ENCODE measurements at regions not wholly inside any gene's neighbourhood (a gene's known extent, or its start where the extent isn't known, plus 50 kb on each side); places are given as distances from the start of the nearest gene placed in this dataset.
A peak's percentile ranks its signal among the peaks of the same experiment; 100 is the strongest.

DNA sequence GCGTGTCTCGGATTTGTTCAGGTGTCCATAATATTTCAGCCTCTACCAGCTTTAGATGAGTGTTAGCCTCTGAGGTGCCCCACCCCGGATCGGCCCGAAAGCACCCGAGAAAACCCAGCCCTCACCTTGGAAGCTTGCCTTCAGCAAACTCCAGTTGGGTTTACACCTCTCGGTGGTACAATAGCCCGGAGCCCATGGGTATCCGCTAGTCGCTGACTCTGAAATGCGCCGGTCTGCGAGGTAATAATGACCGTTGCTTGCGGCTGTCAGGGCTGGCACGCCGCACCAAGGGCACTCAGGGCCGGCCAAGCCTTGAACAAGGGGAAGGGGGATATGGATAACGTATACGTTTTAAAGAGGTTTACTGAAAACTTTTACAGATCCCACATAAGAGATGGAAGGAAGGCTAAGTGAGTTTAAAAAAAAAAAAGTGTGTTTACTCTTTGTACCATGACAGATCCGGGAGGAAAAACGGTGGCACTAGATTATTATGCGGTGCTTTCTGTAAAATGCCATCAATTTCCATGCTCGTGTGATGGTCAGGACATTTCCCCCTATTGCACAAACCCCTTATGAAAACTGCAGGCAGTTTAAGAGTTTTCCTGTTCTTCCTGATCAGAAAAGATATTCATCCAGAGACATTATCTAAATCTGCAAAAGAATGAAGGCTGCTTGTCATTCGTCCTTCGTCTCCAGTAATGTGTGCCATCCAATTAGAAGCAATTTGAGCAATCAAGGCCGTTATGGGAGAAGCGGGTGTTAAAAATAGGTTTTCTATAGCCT lies 124.2 kb downstream of the TMEM161B start:
- no peak for ATAC-seq

DNA sequence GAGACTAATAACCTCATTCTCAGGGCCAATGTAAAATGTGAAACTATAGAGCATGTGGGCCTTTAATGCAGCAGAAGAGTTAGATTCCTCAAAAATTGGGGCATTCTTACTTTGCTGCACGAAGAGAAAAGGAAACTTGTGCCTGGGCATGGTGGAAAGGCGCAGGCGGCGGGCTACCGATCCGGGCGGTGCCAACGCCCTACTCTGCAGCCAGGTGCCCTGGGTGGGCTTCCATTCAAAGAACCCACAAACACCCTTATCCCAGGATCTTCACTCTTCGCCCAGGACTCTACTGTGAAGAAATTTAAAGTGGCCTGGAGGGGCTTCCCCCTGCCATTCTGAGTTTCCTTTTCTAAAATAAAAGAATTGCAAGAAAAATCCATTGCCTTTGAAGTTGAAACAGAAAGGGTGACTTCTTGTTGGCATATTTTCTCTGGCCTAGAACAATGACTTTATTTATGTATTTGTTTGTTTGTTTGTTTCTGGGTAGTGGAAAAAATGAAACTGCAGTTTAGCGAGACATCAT lies 124.9 kb downstream of the TMEM161B start:
- ATAC-seq (no peak), DNase-seq (ENCODE audit: missing footprints) (no peak)
- intact Hi-C loops (cut with DNase I) = loop anchor here (2.0 to 10.0 kb wide), 4 partner anchors 124 to 537 kb away; partner anchors contain the start of gene TMEM161B

More for the DNA sequence above, 124.2 kb downstream of the TMEM161B start:
- no peak for DNase-seq (ENCODE audit: missing footprints)
- intact Hi-C loops (cut with DNase I) = loop anchor here (5.0 to 10.0 kb wide), 3 partner anchors 123 to 360 kb away; partner anchors contain the start of gene TMEM161B

DNA sequence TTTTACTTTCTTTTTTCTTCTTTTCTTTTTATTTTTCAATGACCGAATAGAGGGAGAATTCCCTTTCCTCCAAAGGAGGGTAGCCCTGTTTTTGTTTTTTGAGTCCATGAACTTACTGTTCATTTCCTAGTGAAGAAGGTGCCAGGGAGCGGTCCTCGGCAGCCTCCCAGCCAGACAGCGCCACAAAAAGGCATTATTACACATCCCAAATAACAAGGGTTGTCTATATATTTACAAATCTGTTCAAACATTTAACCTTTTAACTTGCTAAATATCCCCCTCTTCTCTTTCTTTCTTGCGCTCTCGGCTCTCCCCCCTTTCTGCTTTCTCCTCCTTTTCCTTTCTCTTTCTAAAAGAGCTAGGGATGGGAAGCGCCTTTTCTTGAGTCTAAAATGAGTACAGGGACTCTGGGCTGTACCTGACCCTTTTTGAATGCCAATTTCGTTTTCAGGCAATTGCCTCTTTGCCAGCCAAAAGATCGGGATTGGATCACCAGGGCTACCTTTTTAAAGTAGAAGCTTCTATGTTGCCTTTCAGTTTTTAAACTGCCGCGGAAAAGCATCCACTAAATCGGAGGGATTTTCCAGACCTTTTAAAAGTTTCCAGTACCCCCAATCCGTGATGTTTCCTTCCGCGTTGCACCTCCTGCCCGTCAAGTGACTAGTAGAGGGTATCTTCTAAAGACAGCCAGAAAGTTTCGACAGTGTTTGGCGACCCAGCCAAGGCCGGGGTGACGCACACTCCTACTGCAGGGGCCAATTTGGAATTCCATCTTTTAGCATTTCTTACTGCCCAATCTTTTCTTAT lies 125.6 kb downstream of the TMEM161B start:
- intact Hi-C loops (cut with DNase I) = loop anchor here (2.0 to 10.0 kb wide), 4 partner anchors 124 to 538 kb away; partner anchors contain the start of gene TMEM161B
- ATAC-seq (no peak), DNase-seq (ENCODE audit: missing footprints) (no peak)

DNA sequence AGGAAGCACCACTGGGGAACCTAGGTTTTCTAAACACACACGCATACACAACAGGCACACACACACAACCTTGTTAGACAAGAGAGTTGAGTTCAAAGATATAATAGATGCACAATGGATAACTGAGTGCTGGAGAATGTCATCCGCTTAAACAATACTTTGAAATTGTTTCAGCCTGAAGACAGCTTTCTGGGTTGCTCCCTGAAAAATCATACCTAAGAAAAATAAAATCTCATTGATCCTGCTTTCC lies 126.1 kb downstream of the TMEM161B start:
- intact Hi-C loops (cut with DNase I) = loop anchor here (2.0 to 10.0 kb wide), 4 partner anchors 125 to 538 kb away; partner anchors contain the start of gene TMEM161B
- DNase-seq (ENCODE audit: missing footprints) (no peak), ATAC-seq (no peak)

DNA sequence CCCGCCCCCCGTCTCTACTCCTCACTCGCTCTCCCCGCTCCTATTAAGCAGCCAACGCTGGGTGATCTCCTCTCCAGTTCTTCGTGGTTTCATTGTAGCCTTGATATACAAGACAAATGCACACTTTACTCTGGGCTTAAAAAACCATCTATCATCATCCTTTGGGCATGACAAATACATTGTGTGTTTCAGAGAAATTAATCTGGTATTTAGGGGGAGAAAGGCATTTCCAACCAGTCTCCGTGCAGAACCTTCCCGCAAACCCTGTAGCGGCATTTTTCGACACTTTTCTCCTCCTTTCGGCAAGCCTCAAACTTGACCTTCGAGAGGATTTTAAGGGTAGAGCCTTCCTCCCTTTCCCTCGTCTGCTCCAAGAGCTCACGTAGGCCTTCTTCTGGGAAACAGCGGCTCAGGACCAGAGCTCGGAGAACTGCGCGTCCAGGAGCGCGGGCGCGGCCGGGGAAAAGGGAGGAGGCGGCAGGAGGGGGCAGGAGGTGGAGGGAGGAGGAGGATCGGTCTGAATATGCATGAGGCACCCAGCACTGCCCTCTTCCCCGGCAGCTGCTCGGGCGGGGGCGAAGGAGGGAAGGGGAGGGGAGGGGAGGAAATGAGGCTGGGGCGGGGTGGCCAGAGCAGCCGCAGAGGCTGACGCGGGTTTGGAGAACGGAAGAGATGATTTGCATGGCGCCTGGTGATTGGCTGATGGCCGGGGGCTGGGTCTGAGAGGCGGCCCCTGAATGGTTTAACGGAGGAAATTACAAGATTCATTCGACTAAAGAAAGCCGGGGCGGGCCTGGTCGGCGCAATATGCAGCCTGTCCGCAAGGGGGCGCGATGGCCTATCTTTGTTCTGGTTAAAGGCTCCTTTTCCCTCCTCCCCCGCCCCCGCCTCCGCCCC lies 127.5 kb downstream of the TMEM161B start:
- ATAC-seq (peak; percentile 98), DNase-seq (ENCODE audit: missing footprints) (peak; percentile 95)
- intact Hi-C loops (cut with DNase I) = loop anchor here (5.0 to 10.0 kb wide), 3 partner anchors 126 to 356 kb away; partner anchors contain the start of gene TMEM161B

DNA sequence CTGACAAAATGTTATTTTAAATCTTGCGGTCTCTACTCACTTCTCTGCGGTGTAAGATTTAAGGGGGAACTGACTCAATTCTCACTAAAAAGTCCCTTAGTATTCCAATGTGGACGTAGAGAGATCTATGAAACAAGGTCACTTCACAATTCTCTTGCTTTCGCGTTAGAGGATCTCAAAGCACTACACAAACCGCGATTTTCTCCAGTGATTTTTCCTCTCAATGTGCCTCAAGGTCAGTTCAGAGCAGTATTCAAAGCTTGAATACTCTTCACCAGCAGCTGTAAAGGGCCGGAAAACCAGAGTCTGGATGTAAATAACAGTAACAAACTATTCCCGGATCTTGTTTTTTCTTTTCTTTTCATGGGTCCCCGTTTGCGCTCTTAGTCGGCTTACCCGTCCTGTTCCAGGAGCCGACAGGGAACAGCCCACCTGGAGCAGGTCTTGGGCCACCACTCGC lies 128.2 kb downstream of the TMEM161B start:
- ATAC-seq (no peak), DNase-seq (ENCODE audit: missing footprints) (no peak)
- intact Hi-C loops (cut with DNase I) = loop anchor here (5.0 to 10.0 kb wide), 3 partner anchors 127 to 356 kb away; partner anchors contain the start of gene TMEM161B

DNA sequence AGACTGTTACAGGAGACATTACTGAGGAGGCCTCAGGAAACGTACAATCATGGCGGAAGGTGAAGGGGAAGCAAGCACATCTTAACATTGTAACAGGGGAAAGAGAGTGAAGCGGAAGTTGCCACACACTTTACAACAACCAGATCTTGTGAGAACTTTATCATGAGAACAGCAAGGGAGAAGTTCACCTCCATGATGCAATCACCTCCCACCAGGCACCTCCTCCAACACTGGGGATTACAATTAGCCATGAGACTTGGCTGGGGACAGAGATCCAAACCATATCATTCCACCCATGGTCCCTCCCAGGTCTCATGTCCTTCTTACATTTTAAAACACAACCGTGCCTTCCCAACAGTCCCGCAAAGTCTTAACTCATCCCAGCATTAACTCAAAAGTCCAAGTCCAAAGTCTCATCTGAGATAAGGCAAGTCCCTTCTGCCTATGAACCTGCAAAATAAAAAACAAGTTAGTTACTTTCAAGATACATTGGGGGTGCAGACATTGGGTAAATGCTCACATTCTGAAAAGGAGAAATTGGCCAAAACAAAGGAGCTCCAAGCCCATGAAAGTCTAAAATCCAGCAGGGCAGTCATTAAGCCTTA lies 138.3 kb downstream of the TMEM161B start:
- DNase-seq (ENCODE audit: missing footprints) (no peak), ATAC-seq (no peak)
- intact Hi-C loops (cut with DNase I) = no loop called here

DNA sequence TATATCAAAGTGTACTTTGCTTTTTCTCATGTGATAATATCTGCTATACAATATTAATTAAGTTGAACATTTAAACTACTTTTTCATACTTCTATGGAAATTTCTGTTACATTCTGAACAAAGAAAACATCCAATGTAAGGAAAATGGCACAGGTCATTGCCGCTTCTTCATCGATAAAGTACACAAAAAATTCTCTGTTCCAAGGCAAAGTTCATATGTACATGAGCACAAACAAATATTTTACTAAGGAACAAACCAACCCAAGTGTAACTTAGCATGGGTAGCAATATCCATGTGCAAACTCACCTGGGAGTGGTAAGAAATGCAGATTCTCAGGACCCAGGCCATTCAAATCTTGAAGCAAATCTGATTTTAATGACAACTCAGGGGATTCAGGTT lies 139.8 kb downstream of the TMEM161B start:
- intact Hi-C loops (cut with DNase I) = no loop called here
- DNase-seq (ENCODE audit: missing footprints) = no peak
- no peak for ATAC-seq

DNA sequence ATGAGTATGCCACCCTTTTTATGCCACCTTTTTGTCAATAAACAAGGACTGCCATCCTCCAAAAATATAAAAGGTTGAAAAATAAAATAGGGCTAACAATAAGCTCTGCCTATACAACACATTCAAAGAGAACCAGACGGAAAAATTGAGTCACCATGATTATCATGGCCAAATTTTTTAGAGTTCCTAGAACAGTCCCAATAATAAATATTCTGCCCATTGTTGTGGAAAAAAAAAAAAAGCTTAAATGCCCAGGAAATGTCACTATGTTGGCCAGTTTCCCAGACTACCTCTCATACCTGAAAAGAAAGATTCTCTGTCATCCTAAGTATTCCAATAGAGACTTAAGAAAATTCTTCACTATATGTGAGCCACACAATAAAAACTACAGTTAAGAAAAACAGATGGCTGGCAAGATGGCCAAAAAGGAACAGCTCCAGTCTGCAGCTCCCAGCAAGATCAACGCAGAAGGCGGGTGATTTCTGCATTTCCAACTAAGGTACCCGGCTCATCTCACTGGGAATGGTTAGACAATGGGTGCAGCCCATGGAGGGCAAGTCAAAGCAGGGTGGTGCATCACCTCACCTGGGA lies 149.0 kb downstream of the TMEM161B start:
- intact Hi-C loops (cut with DNase I) = no loop called here
- DNase-seq (ENCODE audit: missing footprints) (no peak), ATAC-seq (no peak)

DNA sequence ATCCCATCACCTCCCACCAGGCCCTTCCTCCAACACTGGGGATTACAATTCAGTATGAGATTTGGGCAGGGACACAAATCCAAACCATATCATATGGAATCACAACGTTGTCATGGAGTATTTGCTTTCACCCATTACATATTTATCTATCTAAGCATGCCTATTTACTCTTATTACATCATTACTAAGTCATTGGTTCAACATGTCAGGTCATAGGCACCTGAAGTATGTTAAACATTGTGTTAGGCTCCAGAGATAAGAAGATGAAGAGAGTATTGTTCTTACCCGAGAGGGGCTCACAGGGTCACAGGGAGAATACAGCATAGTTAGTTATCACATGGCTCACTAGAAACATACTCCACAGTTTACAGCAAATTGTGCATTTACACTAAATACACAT lies 150.5 kb downstream of the TMEM161B start:
- no peak for ATAC-seq
- intact Hi-C loops (cut with DNase I) = no loop called here
- no peak for DNase-seq (ENCODE audit: missing footprints)

DNA sequence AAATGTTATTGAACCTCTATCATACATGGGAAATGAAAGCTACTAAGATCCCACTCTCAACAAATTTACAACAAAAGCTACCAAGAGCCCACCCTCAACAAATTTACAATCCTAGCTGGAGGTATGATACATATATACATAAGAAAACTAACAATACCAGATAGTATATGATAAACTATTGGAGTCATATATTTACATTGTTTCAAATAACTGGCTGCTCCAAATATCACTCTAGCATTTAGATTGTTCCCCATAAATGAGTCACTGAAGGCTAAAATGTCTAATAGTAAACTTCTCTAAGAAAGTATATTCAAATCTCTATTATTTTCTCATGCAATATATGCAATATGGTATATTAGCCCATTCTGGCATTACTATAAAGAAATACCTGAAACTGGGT lies 151.1 kb downstream of the TMEM161B start:
- DNase-seq (ENCODE audit: missing footprints) = no peak
- ATAC-seq = no peak
- intact Hi-C loops (cut with DNase I) = no loop called here

DNA sequence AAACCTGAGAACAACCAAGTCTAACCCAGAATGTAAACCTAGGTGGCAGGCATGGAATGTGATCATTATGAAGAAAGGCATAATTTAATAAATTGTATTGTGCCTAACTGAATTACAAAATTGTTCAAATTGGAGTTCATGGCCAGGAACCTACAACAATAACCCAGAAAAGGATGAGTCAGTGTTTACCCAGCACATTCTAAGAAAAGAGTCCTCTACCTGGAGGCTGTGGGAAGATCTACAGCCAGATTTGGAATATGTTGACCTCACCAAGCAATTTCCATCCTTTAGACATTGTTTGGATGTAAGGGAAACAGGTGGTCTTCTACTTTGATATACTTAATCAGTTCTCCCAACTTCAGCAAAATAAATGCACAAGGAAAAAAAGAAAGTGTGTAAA lies 152.2 kb downstream of the TMEM161B start:
- DNase-seq (ENCODE audit: missing footprints) = no peak
- intact Hi-C loops (cut with DNase I) = no loop called here
- no peak for ATAC-seq

DNA sequence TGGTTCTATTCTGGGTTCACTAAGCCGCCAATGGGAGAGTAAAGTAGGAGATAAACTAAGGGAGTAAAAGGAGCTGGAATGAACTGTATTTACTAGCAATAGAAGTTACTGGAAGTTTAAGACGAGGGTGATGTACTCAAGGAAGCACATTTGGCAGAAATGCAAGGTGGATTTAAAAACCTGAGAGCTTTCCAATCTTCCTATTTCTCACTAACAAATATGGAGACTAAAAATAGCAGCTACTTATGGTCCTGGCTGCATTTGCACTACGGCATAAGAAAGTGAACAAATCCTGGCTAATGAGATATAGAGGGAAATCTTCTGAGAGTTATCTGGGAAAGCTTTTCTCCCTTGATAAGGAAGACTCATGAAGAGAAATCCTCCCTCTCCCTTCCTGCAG lies 153.4 kb downstream of the TMEM161B start:
- ATAC-seq = no peak
- DNase-seq (ENCODE audit: missing footprints) = no peak
- intact Hi-C loops (cut with DNase I) = no loop called here

DNA sequence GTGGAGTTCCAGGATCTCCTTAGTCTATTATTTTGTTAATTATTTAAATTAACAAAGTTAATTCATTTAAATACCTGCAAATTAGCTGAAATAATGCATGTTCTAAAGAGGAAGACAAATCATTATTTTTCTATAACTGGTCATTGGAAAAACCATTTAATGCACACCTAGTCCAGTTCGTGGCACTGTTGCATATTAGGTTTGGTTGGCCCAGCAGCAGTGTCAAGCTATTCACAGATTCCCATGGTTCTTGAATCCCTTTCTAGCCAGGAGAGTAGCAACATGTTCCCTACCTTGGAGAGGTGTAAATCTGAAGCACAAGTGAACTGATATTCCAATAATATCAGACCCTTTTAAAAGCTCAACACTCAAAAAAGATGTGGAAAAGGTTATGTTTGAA lies 155.2 kb downstream of the TMEM161B start:
- intact Hi-C loops (cut with DNase I) = no loop called here
- DNase-seq (ENCODE audit: missing footprints) (no peak), ATAC-seq (no peak)

DNA sequence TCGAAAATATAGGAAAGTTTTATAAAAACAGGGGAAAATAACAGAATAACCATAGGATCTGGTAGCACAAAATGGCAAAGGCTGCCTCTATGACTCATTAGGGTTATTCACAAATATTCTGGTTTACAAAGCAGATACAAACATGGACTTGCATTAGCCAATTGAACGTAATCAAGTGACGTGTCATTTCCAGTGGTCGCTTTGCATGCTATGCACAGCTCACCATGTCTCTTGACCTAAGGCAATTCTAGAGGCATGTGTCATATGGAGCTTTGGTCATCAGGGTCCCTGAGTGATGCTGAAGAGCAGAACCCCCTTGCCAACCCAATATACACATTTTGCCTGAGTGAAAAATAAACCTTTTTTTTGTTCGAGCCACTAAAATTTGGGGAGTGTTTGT lies 158.8 kb downstream of the TMEM161B start:
- intact Hi-C loops (cut with DNase I) = no loop called here
- DNase-seq (ENCODE audit: missing footprints) = no peak
- no peak for ATAC-seq

DNA sequence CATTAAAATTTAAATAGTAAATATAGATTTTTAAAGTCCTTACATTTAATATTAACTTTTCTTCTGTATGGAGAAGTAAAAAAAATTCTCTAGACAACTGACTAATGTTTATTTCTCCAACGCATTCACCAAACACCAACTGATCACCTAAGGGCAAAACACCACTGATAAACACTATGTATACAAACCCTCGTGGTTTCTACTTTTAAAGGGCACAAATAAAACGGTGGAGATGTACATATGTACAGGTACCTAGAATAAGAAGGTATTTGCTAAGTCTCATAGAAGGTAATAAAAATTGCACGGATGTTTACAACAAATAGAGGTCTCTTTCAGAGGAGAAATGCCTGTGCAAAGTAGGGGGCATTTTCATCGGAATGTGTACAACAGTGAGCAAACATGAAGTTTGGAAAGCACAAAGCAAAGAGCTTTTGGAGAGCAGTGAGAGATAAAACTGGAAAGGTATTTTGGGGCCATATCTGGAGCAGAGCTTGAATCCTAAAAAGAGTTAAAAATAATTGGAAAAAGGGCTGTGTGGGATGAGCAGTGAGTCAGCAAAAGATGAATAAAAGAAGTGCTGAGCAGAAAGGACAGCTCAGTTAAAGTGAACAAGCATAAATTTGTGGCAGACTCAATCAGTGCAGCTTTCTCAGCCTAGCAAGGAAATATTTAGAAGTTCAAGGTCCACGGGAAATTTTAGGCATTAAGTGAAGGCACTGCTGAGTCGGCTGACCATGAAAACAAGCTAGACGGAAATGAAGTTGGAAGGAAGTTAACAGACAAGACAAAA lies 160.0 kb downstream of the TMEM161B start:
- intact Hi-C loops (cut with DNase I) = no loop called here
- ATAC-seq (no peak), DNase-seq (ENCODE audit: missing footprints) (no peak)

DNA sequence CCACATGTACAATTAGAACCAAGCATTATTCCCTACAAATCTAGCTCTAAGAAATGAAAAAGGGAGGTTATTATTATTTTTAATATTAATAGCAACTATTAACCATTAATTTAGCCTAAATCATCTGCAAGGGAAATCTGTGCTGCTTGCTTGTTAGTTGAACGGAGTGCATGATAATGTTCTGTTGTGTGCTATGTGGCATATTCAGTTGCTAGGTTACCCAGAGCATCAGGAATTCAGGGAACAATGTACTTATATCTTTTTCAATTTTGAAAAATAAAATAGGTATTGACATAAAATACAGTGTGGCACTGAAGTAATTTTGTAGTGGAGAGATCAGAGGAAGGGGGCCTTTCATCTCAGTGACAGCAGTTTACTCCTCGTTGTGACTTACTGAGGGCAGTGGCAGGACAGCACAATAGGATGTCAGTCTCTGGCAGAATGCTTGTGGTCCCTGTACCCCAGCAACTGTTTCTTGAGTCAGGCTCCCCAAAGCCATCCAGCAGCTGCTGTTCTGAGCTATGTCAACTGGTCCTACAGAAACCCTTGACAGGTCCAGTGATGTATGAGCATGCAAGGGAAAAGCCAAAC lies 173.6 kb downstream of the TMEM161B start:
- DNase-seq (ENCODE audit: missing footprints) = no peak
- intact Hi-C loops (cut with DNase I) = no loop called here
- ATAC-seq = no peak

Measured in Right ventricle myocardium inferior (tissue), 1 donor.